Forelimb muscle (tissue), 1 donor: ENCODE measurements at regions not wholly inside any gene's neighbourhood (a gene's known extent, or its start where the extent isn't known, plus 50 kb on each side); places are given as distances from the start of the nearest gene placed in this dataset.
"Not testable (repeated sequence)": the region's sequence is repeated elsewhere in the genome, so short reads cannot be mapped to it uniquely, and the experiment has no call there.

Experiments used
- DNase-seq: peaks from one replicate; pipeline ENCODE4 v3.0.0-alpha.2; 2013; ENCODE audit warnings: low read depth

DNA sequence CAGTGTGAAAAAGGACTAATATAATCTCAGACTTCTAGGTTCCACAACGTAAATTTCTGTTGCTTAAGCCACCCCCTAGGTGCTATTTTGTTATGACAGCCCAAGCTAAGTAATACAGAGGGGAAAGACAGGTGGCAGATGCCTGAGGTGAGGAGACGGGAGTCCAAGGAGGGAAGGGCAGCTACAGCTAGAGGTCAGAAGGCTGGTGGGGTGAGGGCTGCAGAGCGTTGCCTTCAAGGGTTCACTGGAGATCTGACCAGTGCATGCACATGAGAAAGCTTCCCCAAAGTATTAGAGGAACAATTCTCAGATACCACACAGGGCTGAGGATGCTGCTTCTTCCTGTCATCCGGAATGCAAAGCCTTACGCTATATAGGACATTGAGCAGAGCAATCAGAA is 104.7 kb upstream of the IRX4 start:
- DNase-seq = no peak

DNA sequence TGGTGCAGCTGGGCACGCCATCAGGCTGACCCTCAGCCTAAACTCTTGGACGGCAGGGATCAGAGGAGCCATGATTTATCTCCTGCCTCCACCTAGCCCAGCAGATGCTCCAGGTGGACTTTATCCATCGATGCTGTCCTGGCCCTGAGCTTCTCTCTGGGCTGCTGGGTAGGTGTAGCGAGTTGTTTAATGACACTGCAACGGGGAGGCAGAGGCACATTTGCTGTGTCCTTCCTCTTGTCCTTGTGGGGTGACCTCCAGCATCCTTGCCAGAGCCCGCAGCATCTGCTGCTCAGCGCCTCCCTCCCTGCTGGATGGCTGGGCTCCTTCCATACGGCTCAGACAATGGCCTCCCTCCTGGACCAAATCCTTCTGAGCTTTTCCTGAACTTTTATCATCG is 103.1 kb upstream of the IRX4 start:
- DNase-seq = no peak

- DNase-seq = no peak
Measured at GRCh38 chr5:1983919-1984695, 101.4 kb upstream of the IRX4 start.

GRCh38 chr5:1983401-1983800 is 100.7 kb upstream of the IRX4 start:
- DNase-seq = no peak

DNA sequence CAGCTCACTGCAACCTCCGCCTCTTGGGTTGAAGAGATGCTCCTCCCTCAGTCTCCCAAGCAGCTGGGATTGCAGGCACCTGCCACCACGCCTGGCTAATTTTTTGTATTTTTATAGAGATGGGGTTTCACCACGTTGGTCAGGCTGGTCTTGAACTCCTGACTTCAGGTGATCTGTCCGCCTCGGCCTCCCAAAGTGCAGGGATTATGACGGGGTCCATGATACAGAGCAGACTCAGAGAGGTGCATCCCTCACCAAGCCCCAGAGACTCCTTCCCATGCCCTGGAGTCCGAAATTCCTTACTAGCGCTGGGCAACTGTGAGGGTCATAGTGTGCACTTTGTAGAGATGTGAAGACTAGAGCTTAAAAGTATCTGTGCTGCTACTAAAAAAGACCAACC is 99.8 kb upstream of the IRX4 start:
- not testable (repeated sequence) for DNase-seq

DNA sequence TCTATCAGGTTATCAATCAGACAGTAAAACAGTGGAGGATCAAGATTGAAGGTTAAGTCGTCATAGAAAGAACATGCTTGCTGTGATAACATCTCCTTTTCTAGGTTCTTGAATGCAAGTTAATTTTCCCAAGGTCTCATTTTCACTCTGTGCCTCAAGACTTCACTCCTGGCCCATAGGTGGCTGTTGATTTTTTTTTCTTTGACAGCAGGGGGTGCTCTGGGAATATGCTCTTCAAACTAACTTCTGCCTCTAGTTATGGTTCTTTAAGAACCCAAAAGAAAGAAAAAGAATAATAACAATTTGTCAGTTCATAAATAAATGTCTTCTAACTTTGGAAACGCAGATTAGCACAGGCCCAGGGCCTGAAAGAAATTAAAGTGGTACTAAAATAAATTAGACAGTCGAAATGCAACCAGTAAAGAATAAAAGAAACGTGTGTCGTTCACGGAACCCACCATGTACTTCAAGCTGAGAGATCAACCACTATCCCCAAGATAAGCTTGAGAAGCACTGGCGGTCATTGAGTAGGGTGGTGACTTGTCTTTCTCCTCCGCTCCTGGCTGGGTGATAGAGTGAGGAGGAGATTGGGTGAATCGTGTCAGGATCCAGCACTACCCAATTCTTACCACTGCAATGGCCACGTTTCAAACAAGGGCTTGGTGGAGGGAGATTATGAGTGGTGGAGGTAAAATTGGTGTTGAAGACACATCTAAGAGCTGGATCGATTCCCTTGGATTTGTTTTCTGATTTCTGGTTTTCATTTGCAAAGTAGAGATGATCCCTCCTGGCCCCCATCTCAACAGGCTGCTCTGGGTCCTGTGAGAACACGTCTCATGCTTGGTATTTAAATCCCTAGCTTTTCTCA is 93.4 kb upstream of the IRX4 start:
- no peak for DNase-seq

- no peak for DNase-seq
Measured at GRCh38 chr5:1975406-1975715, 92.6 kb upstream of the IRX4 start.

DNA sequence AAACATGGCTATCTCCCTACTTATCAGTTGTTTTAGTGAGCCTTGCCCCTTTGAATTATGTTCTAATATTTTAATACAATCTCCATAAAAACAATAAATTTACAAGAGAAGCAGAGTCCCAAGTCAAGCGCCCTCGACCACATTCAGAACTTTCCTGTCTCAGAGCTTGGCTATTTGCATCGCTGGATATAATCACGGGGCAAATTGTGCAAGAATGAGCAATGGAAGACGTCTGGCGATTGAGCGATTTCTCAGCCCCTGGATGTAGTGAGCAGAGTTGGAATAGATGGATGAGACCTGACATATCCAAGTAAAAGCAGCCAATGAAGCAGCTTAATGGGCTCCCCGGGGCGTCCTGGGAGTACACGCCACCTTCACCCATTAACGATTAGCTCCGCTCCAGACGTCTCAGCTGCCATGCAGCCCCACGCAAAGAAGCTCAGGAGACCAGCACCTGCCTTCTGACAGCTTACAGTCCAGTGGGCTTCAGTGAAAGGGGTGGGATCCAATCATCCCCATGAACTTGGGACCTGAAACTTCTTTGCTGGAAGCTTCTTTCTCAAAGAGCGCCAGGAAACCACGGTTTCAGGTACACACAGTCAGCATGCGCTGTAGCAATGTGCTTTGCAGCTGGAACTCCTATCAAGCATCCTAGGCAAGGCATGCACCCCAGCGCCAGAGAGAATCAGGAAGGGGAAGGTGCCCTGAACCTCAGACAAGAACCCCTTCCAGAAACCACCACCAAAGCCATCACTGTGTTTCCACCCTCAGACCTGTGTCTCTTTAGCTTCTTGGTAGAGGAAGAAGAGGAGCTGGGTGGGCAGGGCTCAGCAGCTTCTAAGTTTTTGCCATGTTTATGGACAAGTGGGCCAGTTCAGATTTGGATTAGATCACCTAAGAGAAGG is 92.0 kb upstream of the IRX4 start:
- no peak for DNase-seq

DNA sequence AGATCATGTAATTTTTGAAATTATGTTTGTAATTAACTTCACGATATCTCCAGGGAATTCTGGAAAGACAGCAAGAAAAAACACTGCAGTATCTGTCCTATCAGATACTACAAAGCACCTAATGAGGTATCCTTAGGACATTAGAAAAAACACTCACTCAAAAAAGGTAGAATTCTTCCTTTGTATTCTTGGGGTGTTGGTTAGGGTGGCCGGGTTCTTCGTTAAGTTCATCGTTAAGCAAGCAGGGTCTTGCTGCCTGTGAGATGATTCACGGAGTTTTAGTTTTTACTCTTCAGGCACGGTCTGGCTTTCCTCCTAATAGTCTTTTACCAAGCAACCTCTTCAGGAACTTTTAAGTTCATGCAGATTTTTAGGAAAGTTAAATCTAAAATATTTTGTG is 91.4 kb upstream of the IRX4 start:
- DNase-seq = no peak

DNA sequence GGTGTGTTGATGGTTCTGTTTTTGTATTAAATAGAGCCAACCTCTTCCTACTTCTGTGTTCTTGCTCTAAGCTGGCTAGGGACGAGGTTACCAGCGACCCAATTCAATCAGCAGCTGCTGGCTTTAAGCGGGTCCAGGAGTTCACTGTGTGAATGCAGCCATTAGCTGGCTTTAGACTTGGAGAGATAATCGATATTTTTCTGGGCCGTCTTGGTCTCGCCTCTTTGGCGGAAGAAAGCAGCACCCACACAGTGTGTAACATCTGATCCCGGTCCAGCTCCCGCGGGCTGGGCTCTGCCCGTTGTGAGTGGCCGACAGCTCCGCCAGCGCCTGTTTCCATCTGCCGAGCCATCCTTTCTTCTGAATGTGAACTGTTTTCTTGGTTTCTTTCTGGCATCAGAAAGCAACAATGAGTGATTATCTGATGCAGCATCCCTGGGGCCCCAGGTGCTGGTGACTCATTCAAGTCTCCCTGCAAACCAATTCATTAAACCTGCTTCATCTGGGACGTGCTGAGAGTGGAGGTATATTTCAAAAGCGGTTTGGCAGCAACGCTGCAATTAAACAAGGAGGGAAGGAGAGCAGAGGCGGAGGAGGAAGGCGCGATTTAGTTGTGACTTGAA is 90.8 kb upstream of the IRX4 start:
- no peak for DNase-seq

GRCh38 chr5:1971944-1972343 is 89.2 kb upstream of the IRX4 start:
- DNase-seq = no peak

- DNase-seq = no peak
Measured at GRCh38 chr5:1967736-1968135, 85.0 kb upstream of the IRX4 start.

DNA sequence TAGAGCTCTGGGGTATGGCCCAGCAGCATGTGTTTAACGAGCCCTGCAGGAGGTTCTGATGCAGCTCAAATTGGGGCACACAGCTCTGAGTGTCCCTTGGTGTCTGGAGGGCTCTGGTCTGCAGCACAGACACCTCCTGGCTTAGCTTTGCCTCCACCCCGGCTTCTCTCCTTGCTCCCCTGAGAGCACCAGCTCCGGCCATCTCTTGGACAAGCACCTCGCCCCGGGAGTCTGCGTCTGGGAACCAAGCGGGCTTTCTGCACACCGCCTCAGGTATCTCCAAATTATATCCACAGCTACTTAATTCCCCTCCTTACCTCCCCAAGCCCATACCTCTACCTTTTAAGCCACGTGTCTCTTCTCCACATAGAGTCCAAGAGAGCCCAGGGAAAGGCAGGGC is 83.7 kb upstream of the IRX4 start:
- DNase-seq = no peak

DNA sequence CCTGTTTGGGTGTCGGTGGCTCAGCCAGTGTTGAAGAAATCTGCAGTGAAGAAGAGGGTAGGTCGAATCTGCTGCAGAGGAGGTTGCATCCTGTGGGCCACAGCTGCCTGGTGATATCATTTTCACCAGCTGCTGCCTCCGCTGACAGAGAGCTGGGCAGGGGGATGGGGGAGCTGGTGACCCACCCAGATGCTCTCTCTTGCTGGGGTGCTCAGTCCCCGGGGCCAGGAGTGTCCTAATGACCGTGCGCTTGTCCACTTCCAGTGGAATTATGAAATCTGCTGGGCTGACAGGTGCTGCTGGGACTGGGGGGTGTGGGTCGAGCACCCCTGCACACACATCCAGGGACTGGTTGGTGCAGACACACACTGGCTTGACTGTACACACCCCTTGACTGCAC is 83.2 kb upstream of the IRX4 start:
- no peak for DNase-seq

- DNase-seq = no peak
Measured at GRCh38 chr5:1963941-1964451, 81.3 kb upstream of the IRX4 start.

- DNase-seq = no peak
Measured at GRCh38 chr5:1963358-1963757, 80.6 kb upstream of the IRX4 start.

DNA sequence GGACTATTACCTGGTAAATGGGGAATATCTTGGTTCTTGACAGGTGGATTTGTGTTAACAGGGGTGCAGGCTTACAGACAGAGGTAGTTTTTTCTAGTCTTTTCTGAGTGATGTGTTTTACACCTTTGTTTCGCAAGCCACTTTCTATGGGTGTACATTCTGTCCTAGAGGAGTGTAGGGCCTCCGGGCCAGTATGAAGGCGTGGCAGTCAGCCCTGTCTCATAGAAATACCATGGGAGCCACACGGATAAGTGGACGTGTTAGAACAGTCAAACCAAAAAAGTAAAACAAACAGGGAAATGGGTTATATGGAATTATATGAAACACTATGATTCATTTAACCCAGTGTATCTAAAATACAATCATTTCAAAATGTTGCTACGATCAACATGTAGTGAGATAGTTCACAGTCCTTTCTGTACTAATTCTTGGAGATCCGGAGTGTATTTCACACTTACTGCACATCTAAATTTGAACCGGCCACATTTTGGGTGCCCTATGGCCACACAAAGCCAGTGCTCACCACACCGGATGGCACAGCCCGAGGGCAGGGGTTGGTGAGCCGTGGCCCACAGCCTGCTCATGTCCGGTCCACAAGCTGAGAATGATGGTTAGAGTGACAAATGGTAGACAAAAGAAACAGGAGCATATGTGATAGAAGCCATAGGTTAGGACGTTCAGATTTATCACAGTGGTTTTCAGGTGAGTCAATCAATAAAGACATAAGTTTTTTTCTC is 80.1 kb upstream of the IRX4 start:
- no peak for DNase-seq

DNA sequence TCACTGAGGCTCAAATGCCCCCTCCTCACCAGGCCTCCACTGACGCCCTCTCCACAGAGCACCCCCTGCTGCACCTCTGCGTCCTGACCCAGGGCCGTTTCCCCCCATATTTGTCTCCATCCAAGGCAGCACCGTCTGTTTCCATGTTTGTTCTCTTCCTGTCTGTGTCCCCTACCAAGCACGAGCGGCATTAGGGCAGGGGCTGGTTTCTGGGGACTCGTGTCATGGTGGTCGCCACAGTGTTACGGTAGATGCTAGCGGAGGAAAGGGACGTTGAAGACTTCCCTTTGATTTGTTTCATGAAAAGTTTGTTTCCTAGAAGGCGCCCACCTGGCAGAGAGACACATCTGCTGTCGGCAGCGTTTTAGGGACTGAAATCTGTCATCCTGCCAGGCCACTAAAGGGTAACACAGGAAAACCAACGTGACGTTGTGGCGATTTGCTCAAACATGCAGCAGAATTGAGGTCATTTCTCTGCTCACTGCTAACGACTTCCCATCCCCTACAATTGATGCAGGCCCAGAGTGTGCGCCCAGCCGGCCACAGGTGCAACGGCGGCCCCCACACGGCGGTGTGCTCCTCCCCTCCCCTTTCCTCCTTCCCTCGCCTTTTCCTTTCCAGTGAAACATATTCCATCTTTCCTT is 79.3 kb upstream of the IRX4 start:
- no peak for DNase-seq

DNA sequence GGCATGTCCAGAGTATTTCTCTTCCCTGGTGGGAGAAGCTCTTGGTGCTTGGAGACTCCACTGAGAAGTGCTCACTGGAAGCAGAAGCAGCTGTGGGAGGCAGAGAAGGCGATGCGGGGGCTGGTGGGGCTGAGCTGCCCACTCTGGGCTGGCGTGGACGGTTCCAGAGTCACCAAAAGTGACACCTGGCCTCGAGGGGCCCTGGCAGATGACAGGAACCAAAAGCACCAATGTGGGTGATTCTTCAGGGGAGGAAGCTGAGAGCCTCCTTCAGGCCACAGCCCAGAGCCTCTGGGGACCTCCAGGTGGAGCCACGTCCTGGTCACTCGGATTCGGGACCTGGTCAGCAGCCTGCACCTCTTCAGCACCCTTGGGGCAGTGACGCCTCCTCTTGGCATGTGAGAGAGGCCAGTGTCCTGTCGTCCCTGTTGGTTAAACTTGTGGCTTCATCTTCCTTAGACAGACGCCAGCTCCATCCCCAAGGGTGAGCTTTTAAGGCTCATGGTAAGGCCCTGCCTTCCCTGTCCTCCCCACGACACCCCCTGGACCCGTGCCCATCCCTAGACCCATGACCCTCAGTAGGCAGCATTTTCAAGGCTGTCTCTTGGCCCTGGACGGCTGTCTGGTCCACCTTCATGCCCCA is 78.7 kb upstream of the IRX4 start:
- no peak for DNase-seq
